HG03064 (cell line): ENCODE measurements at regions not wholly inside any gene's neighbourhood (a gene's known extent, or its start where the extent isn't known, plus 50 kb on each side); places are given as distances from the start of the nearest gene placed in this dataset.

Experiments used
- ATAC-seq: cut with Tn5 transposase; IDR thresholded peaks from one replicate; pipeline ENCODE4 v1.9.1; 2021; ENCODE audit warnings: low read depth; ENCODE audit not compliant: unreplicated experiment

GRCh38 chr9:97747201-97747965, 50.2 kb upstream of the XPA start:
- no peak for ATAC-seq

DNA sequence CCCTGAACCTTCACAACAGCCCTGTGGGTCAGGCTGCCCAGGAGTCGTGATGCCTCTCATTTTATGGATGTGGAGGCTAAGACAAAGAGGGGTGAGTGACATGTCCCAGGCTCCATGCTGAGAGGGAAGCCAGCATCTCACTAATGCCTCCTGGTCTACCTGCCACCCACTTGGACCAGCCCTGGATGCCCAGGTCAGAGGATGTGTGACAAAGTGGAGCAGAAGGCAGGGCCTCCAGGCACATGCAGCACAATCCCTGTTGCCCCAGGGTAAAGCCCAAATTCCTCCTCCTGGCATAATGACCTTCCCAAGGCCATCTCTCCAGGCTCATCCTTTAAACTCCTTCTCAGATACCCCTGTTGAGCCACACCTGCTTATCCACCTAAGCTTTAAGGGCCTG, 51.4 kb upstream of the XPA start:
- no peak for ATAC-seq

GRCh38 chr9:97749928-97750327, 52.8 kb upstream of the XPA start:
- no peak for ATAC-seq

GRCh38 chr9:97751531-97751930, 54.4 kb upstream of the XPA start:
- ATAC-seq, result no peak

DNA sequence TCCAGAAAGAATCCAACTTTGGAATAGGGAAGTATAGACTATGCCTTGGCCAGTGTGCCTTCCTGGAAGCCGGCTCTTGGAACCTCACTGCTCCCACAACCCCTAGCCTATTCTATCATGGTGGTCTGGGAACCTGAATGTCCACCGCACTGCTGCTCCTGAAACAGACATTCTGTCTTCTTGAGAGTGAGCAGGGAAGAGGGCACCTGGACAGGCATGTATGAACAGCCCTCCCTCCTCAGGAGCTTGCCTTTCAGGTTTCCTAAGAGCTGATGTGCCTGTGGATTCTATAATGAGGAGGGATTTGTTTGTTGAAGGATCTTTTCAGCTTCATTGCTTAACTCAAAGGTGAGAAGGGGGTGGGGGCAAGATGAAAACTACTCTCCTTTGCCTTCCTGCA, 55.1 kb upstream of the XPA start:
- ATAC-seq, result no peak

GRCh38 chr9:97753364-97753763, 56.2 kb upstream of the XPA start:
- ATAC-seq, result no peak

DNA sequence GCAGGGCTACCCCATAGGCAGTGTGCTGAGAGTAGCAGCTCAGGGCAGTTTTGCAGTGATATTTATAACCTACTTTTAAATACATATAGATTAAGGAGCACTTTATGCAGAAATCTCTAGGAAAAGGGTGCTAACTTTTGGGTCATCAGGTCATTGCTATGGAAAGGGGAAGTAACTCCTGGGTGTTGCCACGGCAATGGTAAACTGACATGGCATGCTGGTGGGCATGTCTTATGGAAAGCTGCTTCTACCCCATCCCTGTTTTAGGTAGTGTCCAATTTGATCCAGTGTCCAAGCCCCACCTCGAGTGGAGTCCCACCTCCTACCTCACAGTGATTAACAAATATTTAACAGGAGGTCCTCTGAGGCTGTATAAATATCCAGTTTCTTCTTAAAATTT, 56.8 kb upstream of the XPA start:
- ATAC-seq, result no peak

GRCh38 chr9:97755618-97756267, 58.6 kb upstream of the XPA start:
- no peak for ATAC-seq

DNA sequence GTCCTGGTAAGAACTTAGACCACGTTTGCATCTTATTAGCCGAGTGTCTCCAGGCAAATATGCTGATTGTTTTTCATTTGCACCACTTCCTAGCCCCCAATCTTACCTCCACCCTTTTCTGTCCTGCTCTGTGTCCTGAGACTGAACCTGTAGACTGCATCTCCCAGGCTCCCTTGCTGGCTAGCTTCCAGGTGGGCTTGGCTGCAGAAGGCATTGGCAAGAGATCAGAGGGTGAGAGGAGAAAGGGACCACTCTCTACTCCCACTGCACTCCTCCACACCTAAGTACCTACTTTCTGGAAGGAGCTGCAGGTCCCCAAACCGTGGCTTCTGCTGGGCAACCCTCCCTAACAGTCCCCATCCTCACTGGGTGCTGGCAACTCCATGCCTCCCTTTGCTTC, 59.9 kb upstream of the XPA start:
- ATAC-seq, result no peak

GRCh38 chr9:97758334-97758916, 61.3 kb upstream of the XPA start:
- ATAC-seq, result no peak

DNA sequence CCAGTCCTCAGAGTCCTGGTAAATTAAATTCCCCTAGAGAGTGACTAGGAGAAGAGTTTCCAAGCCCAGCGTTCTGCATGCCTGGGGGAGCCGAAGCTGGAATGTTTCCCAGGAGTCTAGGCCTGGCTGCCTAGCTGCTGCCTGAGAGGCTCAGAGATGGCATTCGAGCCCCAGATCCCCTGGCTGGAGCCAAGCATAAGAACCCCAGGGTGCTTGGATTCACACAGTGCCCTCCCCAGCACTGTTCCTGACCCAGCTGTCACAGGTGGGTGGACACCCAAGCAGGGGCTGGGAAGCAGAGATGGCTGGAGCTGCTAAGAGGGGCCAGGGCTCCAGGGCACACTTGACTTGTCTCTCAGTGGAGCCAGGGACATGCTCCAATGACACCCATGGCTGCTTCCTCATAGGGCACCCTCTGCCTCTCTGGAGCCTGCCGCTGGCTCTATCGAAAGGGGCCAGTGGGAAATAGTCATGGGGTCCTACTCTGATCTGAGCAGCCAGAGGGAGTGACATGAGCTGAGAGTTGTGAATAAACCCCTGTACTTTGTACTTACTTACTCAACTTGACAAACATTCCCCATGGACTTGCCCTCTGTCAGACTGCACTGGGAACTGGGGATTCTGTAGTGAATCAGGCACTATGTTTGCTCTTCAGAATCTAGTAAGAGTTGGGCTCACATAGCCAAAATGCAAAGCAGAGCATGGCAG, 62.6 kb upstream of the XPA start:
- ATAC-seq, result no peak

DNA sequence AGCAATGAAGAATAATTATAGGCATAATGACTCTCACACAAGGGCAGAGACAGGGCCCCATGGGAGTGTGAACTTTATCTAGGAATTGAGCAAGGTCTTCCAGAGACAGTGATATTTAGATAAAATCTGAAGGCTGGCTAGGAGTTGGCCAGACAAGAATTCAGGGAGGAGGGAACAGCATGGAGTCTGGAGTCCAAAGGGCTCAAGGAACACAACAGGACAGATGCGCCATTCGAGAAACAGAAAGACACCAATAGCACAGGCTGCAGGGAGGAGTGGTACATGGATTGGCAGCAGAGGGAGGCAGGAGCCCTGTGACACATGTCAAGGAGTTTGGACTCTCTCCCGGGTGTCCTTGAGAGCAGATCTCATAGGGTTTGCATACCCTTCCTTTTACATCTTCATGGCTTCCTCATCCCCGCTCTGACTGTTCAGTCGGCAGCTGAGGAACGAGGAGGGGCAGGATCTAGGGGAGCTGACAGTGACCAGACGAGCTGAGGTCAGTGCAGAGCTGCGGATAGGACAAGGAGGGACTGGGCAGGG, 64.0 kb upstream of the XPA start:
- no peak for ATAC-seq

DNA sequence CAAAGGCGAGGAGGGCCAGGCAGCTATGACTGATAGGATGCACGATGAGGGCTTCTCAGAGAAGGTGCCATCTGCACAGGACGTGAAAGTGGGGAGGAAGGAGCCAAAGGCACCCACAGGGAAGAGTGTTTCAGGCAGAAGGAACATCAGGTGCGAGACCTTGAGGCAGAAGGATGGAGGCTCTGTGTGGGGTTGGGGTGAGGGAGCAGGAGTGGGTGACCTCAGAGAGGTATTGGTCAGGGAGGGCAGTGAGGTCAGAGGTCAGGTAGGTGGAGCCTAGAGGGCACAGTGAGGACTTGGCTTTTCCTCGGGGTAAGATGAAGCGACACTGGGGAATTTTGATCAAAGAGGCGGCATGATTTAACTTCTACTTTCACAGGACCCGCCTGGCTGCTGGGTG, 64.7 kb upstream of the XPA start:
- no peak for ATAC-seq

DNA sequence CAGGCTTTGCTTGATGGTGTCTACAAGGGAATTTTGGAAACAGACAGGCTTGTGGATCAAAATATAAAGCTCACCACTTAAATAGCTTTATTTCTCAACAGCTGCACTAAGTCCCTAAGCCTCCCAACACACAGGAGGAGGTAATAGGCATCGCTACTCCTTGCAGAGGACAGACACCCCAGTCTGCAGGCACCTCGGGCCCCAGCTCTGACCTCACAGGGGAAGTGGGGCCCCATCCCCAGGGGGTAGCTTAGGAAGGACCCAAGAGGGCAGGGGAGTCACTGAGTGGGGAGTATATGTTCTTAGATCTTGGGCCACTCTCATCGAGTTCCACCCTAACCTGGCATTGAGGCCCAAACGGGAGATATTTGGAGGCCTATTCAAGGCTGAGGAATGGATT, 66.7 kb upstream of the XPA start:
- ATAC-seq, result no peak

GRCh38 chr9:97766092-97766491, 69.0 kb upstream of the XPA start:
- no peak for ATAC-seq

DNA sequence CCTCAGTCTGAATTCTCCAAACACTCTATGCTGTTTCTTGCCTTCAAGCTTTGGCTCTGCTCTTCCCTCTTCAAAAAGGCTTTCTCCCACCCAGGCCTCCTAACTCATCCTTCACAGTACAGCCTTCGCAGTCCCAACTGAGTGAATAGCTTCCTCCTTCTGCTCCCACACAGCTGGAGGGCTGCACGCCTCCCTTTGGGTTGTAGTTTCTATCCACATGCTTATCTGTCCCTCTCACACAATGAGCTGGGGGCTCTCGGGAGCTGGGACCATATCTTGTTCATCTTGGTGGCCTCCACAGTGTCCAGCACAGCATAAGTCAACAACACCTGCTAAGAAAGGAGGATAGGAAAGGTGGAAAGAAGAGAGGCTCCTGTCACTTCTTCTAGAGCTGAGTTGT, 69.5 kb upstream of the XPA start:
- ATAC-seq, result no peak

- no peak for ATAC-seq
Measured at GRCh38 chr9:97767891-97768290, 70.8 kb upstream of the XPA start.

DNA sequence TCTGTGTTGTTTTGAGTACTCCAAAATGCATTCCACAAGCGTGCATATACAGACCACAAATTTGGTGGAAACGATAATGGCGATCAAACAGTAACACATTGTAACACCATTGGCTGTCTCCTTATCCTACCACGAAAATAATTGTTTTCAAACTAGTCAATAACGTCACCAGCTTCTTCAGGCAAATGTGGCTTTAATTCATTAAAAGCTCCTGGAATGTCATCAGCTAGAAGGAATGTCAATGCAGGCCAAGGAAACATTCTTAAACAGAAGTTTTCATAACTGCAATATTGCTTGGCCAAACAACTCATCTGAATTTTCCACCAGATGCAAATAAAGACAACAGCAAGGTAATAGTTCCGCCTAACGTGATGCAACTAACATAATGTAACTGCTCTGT, 71.6 kb upstream of the XPA start:
- ATAC-seq, result no peak

DNA sequence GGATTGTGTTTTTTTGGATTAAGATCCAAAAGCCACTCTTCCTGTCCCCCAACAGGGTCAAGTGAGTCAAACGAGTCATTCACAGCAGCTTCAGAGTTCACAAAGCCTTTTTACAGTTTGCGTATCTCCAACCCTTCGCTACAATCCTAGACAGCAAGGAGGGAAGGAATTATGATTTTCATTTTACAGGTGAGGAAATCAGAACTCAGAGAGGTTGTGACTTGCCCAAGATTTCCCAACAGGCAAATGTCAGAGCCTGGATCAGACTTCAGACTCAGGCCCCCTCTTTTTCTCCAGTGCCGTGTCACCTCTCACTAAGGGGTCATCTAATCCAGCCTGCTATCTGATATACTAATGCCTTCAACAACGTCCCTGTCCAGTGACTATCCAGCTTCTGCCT, 72.1 kb upstream of the XPA start:
- ATAC-seq, result no peak

DNA sequence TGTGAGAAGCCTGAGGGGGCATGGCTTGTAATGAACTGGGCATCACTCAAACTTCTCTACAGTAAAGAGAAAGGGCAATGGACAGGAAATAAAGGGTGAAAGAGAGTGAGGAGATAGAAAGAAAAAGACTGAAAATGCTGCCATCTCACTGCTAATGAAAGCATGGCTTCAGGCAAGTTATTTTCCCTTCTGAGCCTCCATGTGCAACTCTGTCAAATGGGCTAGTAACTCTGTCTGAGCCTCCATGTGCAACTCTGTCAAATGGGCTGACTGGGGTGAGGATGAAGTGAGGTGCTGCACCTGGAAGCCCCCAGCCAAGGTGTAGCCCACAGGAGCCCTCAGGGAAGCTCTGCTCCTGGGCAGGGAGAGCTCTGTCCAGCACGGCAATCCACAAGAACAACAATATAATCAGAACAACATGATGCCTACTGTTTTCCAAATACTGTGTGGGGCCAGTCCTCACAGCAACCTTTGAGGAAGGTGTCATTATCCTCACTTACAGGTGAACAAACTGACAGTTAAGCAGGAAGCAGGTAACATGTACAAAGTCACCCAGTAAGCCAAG, 73.8 kb upstream of the XPA start:
- no peak for ATAC-seq

DNA sequence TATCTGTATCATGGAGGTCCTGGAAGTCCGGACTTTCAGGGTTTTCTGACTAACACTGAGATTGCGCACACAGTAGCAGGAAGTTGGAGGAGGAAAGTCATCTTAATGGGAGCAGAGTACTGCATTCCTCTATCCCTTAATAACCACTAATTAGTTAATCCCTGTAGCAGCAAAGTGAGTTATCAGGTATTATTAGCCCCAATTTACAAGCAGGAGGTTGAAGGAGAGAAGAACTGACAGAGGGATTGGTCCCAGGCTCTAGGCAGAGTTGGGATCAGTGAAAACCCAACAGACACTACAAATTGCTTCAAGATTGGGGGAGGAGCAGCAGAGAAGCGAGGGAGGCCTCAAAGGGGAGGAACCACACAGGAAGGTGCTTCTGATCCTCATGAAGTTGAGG, 74.5 kb upstream of the XPA start:
- no peak for ATAC-seq
